ENCODE measurements at regions not wholly inside any gene's neighbourhood (a gene's known extent, or its start where the extent isn't known, plus 50 kb on each side); places are given as distances from the start of the nearest gene placed in this dataset.

DNA sequence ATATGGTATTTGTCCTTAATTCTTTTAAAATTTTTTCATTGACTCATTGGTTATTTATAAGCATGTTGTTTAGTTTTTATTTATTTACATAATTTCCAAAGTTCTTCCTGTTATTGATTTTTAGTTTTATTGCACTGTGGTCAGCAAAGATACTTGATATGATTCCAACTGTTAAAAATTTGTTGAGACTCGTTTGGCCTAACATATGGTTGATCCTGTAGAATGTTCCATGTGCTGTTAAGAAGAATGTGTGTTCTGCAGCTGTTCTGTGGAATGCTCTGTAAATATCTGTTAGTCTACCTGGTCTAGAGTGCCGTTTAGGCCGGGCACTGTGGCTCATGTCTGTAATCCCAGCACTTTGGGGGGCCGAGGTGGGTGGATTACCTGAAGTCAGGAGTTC, 197.7 kb downstream of the CD109 start:
- TF ChIP-seq, protein P1, sequence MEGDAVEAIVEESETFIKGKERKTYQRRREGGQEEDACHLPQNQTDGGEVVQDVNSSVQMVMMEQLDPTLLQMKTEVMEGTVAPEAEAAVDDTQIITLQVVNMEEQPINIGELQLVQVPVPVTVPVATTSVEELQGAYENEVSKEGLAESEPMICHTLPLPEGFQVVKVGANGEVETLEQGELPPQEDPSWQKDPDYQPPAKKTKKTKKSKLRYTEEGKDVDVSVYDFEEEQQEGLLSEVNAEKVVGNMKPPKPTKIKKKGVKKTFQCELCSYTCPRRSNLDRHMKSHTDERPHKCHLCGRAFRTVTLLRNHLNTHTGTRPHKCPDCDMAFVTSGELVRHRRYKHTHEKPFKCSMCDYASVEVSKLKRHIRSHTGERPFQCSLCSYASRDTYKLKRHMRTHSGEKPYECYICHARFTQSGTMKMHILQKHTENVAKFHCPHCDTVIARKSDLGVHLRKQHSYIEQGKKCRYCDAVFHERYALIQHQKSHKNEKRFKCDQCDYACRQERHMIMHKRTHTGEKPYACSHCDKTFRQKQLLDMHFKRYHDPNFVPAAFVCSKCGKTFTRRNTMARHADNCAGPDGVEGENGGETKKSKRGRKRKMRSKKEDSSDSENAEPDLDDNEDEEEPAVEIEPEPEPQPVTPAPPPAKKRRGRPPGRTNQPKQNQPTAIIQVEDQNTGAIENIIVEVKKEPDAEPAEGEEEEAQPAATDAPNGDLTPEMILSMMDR (IDR thresholded peaks at IDR 0.05; ENCODE audit: low read length) = no peak
- no peak for TF ChIP-seq EZH2 (IDR thresholded peaks at IDR 0.05; ENCODE audit: borderline replicate concordance, low read length)
